Stimulated activated CD8-positive, alpha-beta memory T cell treated with anti-CD3 and anti-CD28 coated beads, Interleukin-15, amount 100 ng/mL, for 4 hours (primary cell): ENCODE measurements at regions not wholly inside any gene's neighbourhood (a gene's known extent, or its start where the extent isn't known, plus 50 kb on each side); places are given as distances from the start of the nearest gene placed in this dataset.
"Not testable (repeated sequence)": the region's sequence is repeated elsewhere in the genome, so short reads cannot be mapped to it uniquely, and the experiment has no call there.

ENCODE experiments used
- DNase-seq, 2 donors: peaks; one replicate each; pipeline ENCODE4 v3.0.0-alpha.2; 2020; ENCODE audit warnings: low read depth in 2 of 2

GRCh38 chr3:94331831-94332230 lies 269.0 kb downstream of the NSUN3 start:
- no peak for DNase-seq

GRCh38 chr3:94336046-94336753 lies 273.3 kb downstream of the NSUN3 start:
- DNase-seq = no peak

- no peak for DNase-seq
Measured at GRCh38 chr3:94345101-94345500, 282.2 kb downstream of the NSUN3 start.

- no peak for DNase-seq
Measured at GRCh38 chr3:94349310-94349878, 286.5 kb downstream of the NSUN3 start.

- DNase-seq = no peak
Measured at GRCh38 chr3:94356581-94356980, 293.7 kb downstream of the NSUN3 start.

GRCh38 chr3:94359996-94360395 lies 297.1 kb downstream of the NSUN3 start:
- no peak for DNase-seq

GRCh38 chr3:94360987-94361386 lies 298.1 kb downstream of the NSUN3 start:
- no peak for DNase-seq

GRCh38 chr3:94362393-94362792 lies 299.5 kb downstream of the NSUN3 start:
- DNase-seq = no peak

- no peak for DNase-seq
Measured at GRCh38 chr3:94365006-94365405, 302.1 kb downstream of the NSUN3 start.

- no peak for DNase-seq
Measured at GRCh38 chr3:94372026-94372425, 309.2 kb downstream of the NSUN3 start.

GRCh38 chr3:94373456-94373855 lies 310.6 kb downstream of the NSUN3 start:
- DNase-seq = no peak

- DNase-seq = no peak
Measured at GRCh38 chr3:94374439-94375161, 311.7 kb downstream of the NSUN3 start.

GRCh38 chr3:94377123-94377696 lies 314.3 kb downstream of the NSUN3 start:
- not testable (repeated sequence) for DNase-seq

- DNase-seq = not testable (repeated sequence)
Measured at GRCh38 chr3:94377863-94378262, 315.0 kb downstream of the NSUN3 start.

- DNase-seq = no peak
Measured at GRCh38 chr3:94378322-94378721, 315.5 kb downstream of the NSUN3 start.

- DNase-seq = no peak
Measured at GRCh38 chr3:94379264-94379663, 316.4 kb downstream of the NSUN3 start.

GRCh38 chr3:94394885-94395284 lies 332.0 kb downstream of the NSUN3 start:
- DNase-seq = no peak

GRCh38 chr3:94395851-94396250 lies 333.0 kb downstream of the NSUN3 start:
- no peak for DNase-seq

GRCh38 chr3:94398036-94398435 lies 335.2 kb downstream of the NSUN3 start:
- no peak for DNase-seq

- no peak for DNase-seq
Measured at GRCh38 chr3:94401466-94401865, 338.6 kb downstream of the NSUN3 start.

GRCh38 chr3:94402126-94402525 lies 339.3 kb downstream of the NSUN3 start:
- DNase-seq = no peak

- DNase-seq = no peak
Measured at GRCh38 chr3:94405258-94406035, 342.6 kb downstream of the NSUN3 start.
